Gastrocnemius medialis (tissue), 4 donors: ENCODE measurements at regions not wholly inside any gene's neighbourhood (a gene's known extent, or its start where the extent isn't known, plus 50 kb on each side); places are given as distances from the start of the nearest gene placed in this dataset.

ENCODE experiments used
- POLR2A ChIP-seq, 2 donors: fragments of 450-650 bp; IDR thresholded peaks; one replicate each; pipeline ENCODE4 v1.6.1; 2017; ENCODE audit warnings: antibody characterized with exemption in 2 of 2, mild to moderate bottlenecking in 2 of 2, moderate library complexity in 2 of 2
- TF ChIP-seq, protein P1 (sequence below), 5 experiments: fragments of 450-650 bp in 3 of 5; fragments of 200-600 bp in 2 of 5; sonication (generic) in 2 of 5; IDR thresholded peaks in 4 of 5; conservative IDR thresholded peaks in 1 of 5; 1 replicate in 4 of 5; 2 replicates in 1 of 5; pipeline ENCODE4 v1.5.1; 2016 to 2019; ENCODE audit warnings: antibody characterized with exemption in 5 of 5, mild to moderate bottlenecking in 3 of 5, moderate library complexity in 3 of 5

DNA sequence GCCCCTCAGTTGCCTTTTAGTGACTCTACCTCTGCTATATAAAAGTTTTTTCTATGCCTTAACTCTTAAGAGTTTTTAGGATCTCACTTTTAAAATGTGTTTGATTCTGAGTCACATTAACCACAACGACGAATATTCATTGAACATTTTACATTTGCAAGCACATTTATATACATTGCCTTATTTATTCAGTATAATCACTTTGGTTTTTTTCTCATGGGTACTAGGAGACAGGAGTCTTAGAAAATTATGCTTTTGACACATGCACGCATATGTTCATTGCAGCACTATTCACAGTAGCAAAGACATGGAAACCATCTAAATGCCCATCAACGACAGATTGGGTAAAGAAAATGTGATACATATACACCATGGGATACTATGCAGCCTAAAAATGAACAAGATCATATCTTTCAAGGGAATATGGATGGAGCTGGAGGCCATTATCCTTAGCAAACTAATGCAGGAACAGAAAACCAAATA, 236.9 kb upstream of the SPAG17 start:
- TF ChIP-seq, protein P1, sequence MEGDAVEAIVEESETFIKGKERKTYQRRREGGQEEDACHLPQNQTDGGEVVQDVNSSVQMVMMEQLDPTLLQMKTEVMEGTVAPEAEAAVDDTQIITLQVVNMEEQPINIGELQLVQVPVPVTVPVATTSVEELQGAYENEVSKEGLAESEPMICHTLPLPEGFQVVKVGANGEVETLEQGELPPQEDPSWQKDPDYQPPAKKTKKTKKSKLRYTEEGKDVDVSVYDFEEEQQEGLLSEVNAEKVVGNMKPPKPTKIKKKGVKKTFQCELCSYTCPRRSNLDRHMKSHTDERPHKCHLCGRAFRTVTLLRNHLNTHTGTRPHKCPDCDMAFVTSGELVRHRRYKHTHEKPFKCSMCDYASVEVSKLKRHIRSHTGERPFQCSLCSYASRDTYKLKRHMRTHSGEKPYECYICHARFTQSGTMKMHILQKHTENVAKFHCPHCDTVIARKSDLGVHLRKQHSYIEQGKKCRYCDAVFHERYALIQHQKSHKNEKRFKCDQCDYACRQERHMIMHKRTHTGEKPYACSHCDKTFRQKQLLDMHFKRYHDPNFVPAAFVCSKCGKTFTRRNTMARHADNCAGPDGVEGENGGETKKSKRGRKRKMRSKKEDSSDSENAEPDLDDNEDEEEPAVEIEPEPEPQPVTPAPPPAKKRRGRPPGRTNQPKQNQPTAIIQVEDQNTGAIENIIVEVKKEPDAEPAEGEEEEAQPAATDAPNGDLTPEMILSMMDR (IDR thresholded peaks at IDR 0.05 in 4 of 5, conservative IDR thresholded peaks at IDR 0.05 in 1 of 5): no peak
- TF ChIP-seq POLR2A (IDR thresholded peaks at IDR 0.05): no peak
